ENCODE measurements at regions not wholly inside any gene's neighbourhood (a gene's known extent, or its start where the extent isn't known, plus 50 kb on each side); places are given as distances from the start of the nearest gene placed in this dataset.

DNA sequence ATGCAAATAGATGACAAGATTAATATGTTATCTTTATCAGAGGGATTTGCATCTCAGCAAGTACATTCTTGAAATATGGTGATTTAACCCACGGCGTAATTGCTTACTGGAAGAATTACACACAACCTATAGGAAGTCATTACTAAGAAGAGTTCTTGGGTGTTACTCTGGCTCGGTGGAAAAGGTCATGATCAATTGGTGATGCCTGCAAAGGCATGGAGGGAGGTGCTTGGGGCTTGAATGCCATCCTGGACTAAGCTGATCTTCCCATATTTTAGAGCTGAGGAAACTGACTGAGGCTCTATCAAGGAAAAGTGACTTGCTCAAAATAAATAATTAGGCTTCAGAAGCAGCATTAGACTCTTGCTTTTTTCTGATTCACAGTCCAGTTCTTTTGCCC lies 137.5 kb upstream of the JUN start:
- TF ChIP-seq, protein P1, sequence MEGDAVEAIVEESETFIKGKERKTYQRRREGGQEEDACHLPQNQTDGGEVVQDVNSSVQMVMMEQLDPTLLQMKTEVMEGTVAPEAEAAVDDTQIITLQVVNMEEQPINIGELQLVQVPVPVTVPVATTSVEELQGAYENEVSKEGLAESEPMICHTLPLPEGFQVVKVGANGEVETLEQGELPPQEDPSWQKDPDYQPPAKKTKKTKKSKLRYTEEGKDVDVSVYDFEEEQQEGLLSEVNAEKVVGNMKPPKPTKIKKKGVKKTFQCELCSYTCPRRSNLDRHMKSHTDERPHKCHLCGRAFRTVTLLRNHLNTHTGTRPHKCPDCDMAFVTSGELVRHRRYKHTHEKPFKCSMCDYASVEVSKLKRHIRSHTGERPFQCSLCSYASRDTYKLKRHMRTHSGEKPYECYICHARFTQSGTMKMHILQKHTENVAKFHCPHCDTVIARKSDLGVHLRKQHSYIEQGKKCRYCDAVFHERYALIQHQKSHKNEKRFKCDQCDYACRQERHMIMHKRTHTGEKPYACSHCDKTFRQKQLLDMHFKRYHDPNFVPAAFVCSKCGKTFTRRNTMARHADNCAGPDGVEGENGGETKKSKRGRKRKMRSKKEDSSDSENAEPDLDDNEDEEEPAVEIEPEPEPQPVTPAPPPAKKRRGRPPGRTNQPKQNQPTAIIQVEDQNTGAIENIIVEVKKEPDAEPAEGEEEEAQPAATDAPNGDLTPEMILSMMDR (IDR thresholded peaks at IDR 0.05; ENCODE audit: insufficient read depth, low read length), result no peak
- no peak for DNase-seq (ENCODE audit: low read depth)
- H3K4me3 ChIP-seq (ENCODE audit: low read depth, low read length), result no peak overlapping the region

DNA sequence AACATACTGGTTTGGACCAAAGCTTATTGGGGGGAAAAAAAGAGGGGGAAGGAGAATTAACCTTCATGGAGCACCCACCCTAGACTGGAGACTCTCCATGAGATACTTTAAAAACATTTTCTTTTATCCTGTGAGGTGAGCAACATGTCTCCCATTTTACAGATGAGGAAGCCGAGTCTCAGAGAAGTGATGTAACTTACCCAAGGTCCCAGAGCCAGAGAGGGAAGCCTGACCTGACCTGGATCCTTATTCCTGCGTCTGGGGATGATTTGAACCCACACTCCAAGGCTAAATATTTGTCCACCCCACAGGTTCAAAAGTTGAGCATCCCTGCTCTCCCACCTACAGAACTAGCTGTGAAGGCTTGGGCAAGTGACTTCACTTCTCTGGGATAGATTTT lies 137.9 kb upstream of the JUN start:
- no peak for DNase-seq (ENCODE audit: low read depth)
- no peak overlapping the region for H3K4me3 ChIP-seq (ENCODE audit: low read depth, low read length)
- TF ChIP-seq, protein P1 (IDR thresholded peaks at IDR 0.05; ENCODE audit: insufficient read depth, low read length), result no peak

DNA sequence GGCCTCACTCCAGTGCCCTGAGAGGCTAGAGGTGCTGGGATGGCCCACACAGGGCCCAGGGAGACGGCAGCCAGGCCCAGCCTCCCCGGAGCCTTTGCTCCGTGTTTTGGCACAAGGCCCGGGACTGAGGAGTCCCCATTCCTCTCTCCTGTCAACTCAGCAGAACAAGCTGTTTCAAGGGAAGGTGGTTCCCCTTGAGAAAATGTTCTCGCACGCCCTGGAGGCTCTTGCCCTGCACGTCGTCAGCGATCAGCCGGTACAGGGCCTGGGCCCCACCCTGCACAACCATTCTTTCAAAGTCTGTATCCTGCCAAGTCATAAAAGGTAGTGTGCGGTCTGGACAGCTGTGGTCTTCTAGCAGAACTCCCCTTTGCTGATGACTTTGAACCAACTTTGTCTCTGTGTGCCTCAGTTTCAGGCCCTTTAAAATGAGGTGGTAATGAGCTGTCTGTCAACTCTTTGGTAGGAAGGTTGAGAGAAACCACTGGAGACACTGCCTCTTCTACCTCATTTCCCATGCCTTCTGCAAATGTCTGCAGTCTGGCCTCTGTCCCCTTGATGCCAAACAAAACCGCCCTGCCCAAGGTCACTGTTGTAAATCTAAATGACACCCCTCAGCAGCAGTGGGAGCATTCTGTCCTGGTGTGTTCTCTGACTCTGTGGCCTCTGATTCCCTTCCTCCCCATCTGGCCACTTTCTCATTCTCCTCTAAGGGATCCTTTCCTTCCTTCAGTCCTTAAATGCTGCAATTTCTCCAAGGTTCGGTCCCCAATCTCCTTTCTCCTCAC lies 138.6 kb upstream of the JUN start:
- no peak overlapping the region for H3K4me3 ChIP-seq (ENCODE audit: low read depth, low read length)
- TF ChIP-seq, protein P1 (IDR thresholded peaks at IDR 0.05; ENCODE audit: insufficient read depth, low read length), result no peak
- peak; percentile 32 for DNase-seq (ENCODE audit: low read depth)

DNA sequence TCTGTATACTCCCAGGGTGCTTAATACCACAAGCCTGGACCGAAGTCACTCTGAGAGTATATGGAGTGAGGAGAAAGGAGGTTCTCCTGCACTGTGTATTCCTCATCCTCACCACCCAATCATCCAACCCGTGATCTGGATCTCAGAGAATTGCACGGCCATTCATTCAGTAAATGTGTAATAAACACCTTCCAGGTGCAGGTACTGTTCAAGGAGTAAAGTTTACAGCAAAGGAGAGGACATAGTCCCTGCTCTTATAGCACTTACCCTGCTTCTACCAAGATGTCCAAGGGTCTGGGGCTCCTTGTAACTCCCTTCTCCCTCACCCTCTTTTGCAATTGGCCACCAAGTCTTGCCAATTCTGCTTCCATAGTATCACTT lies 139.2 kb upstream of the JUN start:
- DNase-seq (ENCODE audit: low read depth), result no peak
- no peak overlapping the region for H3K4me3 ChIP-seq (ENCODE audit: low read depth, low read length)
- TF ChIP-seq, protein P1 (IDR thresholded peaks at IDR 0.05; ENCODE audit: insufficient read depth, low read length), result no peak

DNA sequence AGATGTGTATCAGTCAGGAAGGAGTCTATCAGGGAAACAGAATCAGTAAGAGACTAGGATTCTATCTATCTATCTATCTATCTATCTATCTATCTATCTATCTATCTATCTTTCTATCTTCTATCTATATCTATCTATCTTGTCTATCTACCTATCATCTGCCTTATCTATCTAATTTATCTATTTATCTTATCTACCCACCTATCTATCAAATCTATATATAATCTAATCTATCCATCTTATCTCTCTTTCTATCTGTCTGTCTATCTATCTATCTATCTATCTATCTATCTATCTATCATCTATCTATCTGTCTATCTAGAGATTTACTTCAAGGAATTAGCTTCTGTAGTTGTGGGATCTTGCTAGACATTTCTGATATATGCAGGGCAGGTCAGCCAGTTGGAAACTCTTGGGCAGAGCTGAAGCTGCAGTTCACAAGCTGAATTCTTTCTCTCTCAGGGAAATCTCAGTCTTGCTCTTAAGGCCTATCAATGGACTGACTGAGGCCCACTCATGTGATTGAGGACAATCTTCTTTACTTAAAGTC lies 140.2 kb upstream of the JUN start:
- TF ChIP-seq, protein P1 (IDR thresholded peaks at IDR 0.05; ENCODE audit: insufficient read depth, low read length), result no peak
- DNase-seq (ENCODE audit: low read depth), result no peak

DNA sequence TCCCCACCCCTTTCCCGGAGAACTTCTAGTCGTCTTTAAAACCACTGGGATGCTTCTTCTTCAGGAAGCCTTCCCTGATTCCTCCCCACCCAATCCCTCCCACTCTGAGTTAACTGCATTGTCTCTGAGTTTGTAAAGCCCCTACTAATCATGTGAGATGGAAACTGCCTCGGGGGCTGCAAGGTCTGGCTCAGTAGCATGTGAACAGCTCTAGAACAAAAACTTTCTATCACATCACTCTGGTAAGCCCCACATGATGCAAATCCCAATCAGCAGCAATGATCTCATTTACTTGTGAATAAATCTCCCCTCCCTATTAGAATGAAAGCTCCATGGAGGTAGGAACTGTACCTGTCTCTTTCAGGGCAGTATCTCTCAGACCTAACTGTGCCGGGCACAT lies 141.0 kb upstream of the JUN start:
- TF ChIP-seq, protein P1 (IDR thresholded peaks at IDR 0.05; ENCODE audit: insufficient read depth, low read length), result no peak
- no peak overlapping the region for H3K4me3 ChIP-seq (ENCODE audit: low read depth, low read length)
- no peak for DNase-seq (ENCODE audit: low read depth)

More for the DNA sequence above, 140.2 kb upstream of the JUN start:
- no peak overlapping the region for H3K4me3 ChIP-seq (ENCODE audit: low read depth, low read length)

Data from fibroblast of the aortic adventitia (primary cell).